GM12878 (cell line): ENCODE measurements at regions not wholly inside any gene's neighbourhood (a gene's known extent, or its start where the extent isn't known, plus 50 kb on each side); places are given as distances from the start of the nearest gene placed in this dataset.

ENCODE experiments used
- ATAC-seq: fragments of 200-7000 bp; cut with Tn5 transposase; 3 replicates; pipeline ENCODE4 v1.9.1; 2020; ENCODE audit warnings: mild to moderate bottlenecking, moderate library complexity
- BruUV-seq: library from RNA; stranded (reverse); fragments of 400-500 nt; replicated peaks from 2 replicates; lab custom pipeline; 2021; lab: Mats Ljungman, UMichigan
- CTCF ChIA-PET: fragments of 300-600 bp; sonication (Branson Sonifier 250); formaldehyde crosslinking; extraction: SDS; loops from one replicate; lab custom pipeline; 2021; ENCODE audit warnings: inconsistent platforms; lab: Yijun Ruan, JAX
- POLR2A ChIA-PET: fragments of 350-600 bp; formaldehyde crosslinking; extraction: SDS; loops from one replicate; lab custom pipeline; 2021; ENCODE audit warnings: inconsistent platforms; lab: Charles Lee
- RAD21 ChIA-PET: fragments of 300-600 bp; sonication (Branson Sonifier 250); formaldehyde crosslinking; loops from one replicate; lab custom pipeline; 2023; ENCODE audit warnings: antibody characterized with exemption; ENCODE audit not compliant: unreplicated experiment; lab: Charles Lee
- SMC1A ChIA-PET: fragments of 300-600 bp; sonication (Branson Sonifier 250); formaldehyde crosslinking; loops from one replicate; lab custom pipeline; 2023; ENCODE audit not compliant: unreplicated experiment, uncharacterized antibody; lab: Charles Lee
- DNase-seq: peaks from one replicate; pipeline ENCODE4 v3.0.0-alpha.2; 2011; ENCODE audit warnings: low read depth, low spot score
- FAIRE-seq: peaks from 3 replicates; lab custom pipeline; 2011; peaks lifted over from hg19 to GRCh38; lab: Jason Lieb, UNC
- H2AFZ ChIP-seq: 2 replicates; pipeline ENCODE4 v1.6.0; 2011; ENCODE audit warnings: low read depth, low read length, control low read depth; ENCODE audit not compliant: control insufficient read depth
- H3K27ac ChIP-seq: 2 replicates; pipeline ENCODE4 v1.5.1; 2011; ENCODE audit warnings: control low read depth; ENCODE audit not compliant: control insufficient read depth, insufficient read depth
- H3K27me3 ChIP-seq, 2 experiments: replicated peaks in 1 of 2; 2 replicates each; pipeline versions ENCODE4 v1.6.0 to v1.6.1; 2011; ENCODE audit warnings: low read length in 1 of 2; ENCODE audit not compliant: control insufficient read depth in 2 of 2, insufficient read depth in 2 of 2
- H3K36me3 ChIP-seq, 2 experiments: 2 replicates each; pipeline ENCODE4 v1.5.1; 2011; ENCODE audit warnings: low read length in 1 of 2; ENCODE audit not compliant: control insufficient read depth in 2 of 2, insufficient read depth in 2 of 2
- H3K4me1 ChIP-seq: 2 replicates; pipeline ENCODE4 v1.6.1; 2011; ENCODE audit warnings: mild to moderate bottlenecking, low read length, moderate library complexity, mixed read lengths; ENCODE audit not compliant: control insufficient read depth, insufficient read depth
- H3K4me2 ChIP-seq: 2 replicates; pipeline ENCODE4 v1.6.0; 2011; ENCODE audit warnings: control low read depth; ENCODE audit not compliant: control insufficient read depth, insufficient read depth
- H3K4me3 ChIP-seq: fragments of 200-600 bp; sonication (generic); 2 replicates; pipeline ENCODE4 v1.5.1; 2016
- H3K79me2 ChIP-seq: 2 replicates; pipeline ENCODE4 v1.6.0; 2011; ENCODE audit warnings: low read length; ENCODE audit not compliant: control insufficient read depth, insufficient read depth
- H3K9ac ChIP-seq: 2 replicates; pipeline ENCODE4 v1.8.0; 2011; ENCODE audit warnings: low read length, control low read depth, mixed read lengths; ENCODE audit not compliant: control insufficient read depth, insufficient read depth
- H3K9me3 ChIP-seq: replicated peaks from 3 replicates; pipeline ENCODE4 v1.5.1; 2011; ENCODE audit warnings: mild to moderate bottlenecking, low read length; ENCODE audit not compliant: control insufficient read depth, insufficient read depth
- H4K20me1 ChIP-seq: 2 replicates; pipeline ENCODE4 v1.6.0; 2011; ENCODE audit not compliant: control insufficient read depth, insufficient read depth
- BRCA1 ChIP-seq: IDR thresholded peaks from 2 replicates; pipeline ENCODE4 v1.6.1; 2011; ENCODE audit warnings: low read depth, low read length, improper control_type of control experiment
- CBX3 ChIP-seq: fragments of 200-600 bp; sonication (generic); IDR thresholded peaks from 2 replicates; pipeline ENCODE4 v1.6.1; 2016; ENCODE audit warnings: low read depth, borderline replicate concordance
- CREM ChIP-seq: IDR thresholded peaks from 2 replicates; pipeline ENCODE4 v1.6.1; 2014; ENCODE audit warnings: antibody characterized with exemption, low read depth
- HSF1 ChIP-seq: fragments of 150-350 bp; IDR thresholded peaks from 2 replicates; pipeline ENCODE4 v1.6.1; 2014; ENCODE audit warnings: mild to moderate bottlenecking, low read depth, low read length
- IKZF1 ChIP-seq: fragments of 450-650 bp; conservative IDR thresholded peaks from 2 replicates; pipeline ENCODE4 v1.6.1; 2017; ENCODE audit warnings: antibody characterized with exemption, mild to moderate bottlenecking
- JUND ChIP-seq: IDR thresholded peaks from 2 replicates; pipeline ENCODE4 v1.6.1; 2012; ENCODE audit warnings: low read depth, mild to moderate bottlenecking, low read length, improper control_type of control experiment, moderate library complexity
- MAX ChIP-seq: IDR thresholded peaks from 2 replicates; pipeline ENCODE4 v1.6.1; 2012; ENCODE audit warnings: low read depth, low read length, improper control_type of control experiment
- MTA2 ChIP-seq: fragments of 450-650 bp; IDR thresholded peaks from 2 replicates; pipeline ENCODE4 v1.6.1; 2016; ENCODE audit warnings: low read depth, mild to moderate bottlenecking, moderate library complexity
- MYB ChIP-seq: fragments of 150-350 bp; IDR thresholded peaks from 2 replicates; pipeline ENCODE4 v1.6.1; 2014; ENCODE audit warnings: mild to moderate bottlenecking, low read depth, low read length, borderline replicate concordance
- PAX5 ChIP-seq: IDR thresholded peaks from 2 replicates; pipeline ENCODE4 v1.6.1; 2011; ENCODE audit warnings: low read depth, low read length, borderline replicate concordance
- PBX3 ChIP-seq: IDR thresholded peaks from 2 replicates; pipeline ENCODE4 v1.6.1; 2011; ENCODE audit warnings: mild to moderate bottlenecking, low read depth, low read length, moderate library complexity; ENCODE audit not compliant: insufficient replicate concordance
- PML ChIP-seq: IDR thresholded peaks from 2 replicates; pipeline ENCODE4 v1.6.1; 2012; ENCODE audit warnings: low read length, inconsistent platforms
- POLR2AphosphoS2 ChIP-seq: IDR thresholded peaks from 2 replicates; pipeline ENCODE4 v1.6.1; 2011; ENCODE audit warnings: low read depth, mild to moderate bottlenecking, low read length, improper control_type of control experiment, moderate library complexity
- SIX5 ChIP-seq: IDR thresholded peaks from 2 replicates; pipeline ENCODE4 v1.6.1; 2011; ENCODE audit warnings: mild to moderate bottlenecking, low read depth, low read length, moderate library complexity; ENCODE audit not compliant: severe bottlenecking
- SMC3 ChIP-seq: IDR thresholded peaks from 2 replicates; pipeline ENCODE4 v1.6.1; 2011; ENCODE audit warnings: low read length, improper control_type of control experiment, borderline replicate concordance
- SUPT20H ChIP-seq: IDR thresholded peaks from 2 replicates; pipeline ENCODE4 v1.6.1; 2011; ENCODE audit warnings: low read depth, mild to moderate bottlenecking, low read length, moderate library complexity, borderline replicate concordance; ENCODE audit not compliant: control insufficient read depth
- WGBS: methylation state at CpG from one replicate; pipeline ENCODE4 v1.1.6; 2016; ENCODE audit warnings: low lambda C conversion rate; ENCODE audit not compliant: insufficient replicate concordance, insufficient coverage; ENCODE audit errors: missing lambda C conversion rate; 5-methylcytosine and 5-hydroxymethylcytosine counted together
- in situ Hi-C: fragments of 300-500 bp; cut with MboI; formaldehyde crosslinking; loops from 9 replicates; pipeline ENCODE4 v1.14.3; 2018; ENCODE audit warnings: mixed read lengths
- intact Hi-C: fragments of 100-400 bp; cut with micrococcal nuclease; formaldehyde crosslinking; loops from one replicate; pipeline ENCODE4 v1.14.2; 2022; ENCODE audit not compliant: unreplicated experiment

- ChIA-PET POLR2A (no interaction called here), SMC1A (no interaction called here)
These were observed 78.4 kb downstream of the ITM2A start for GRCh38 chrX:79288733-79289132.

GRCh38 chrX:79287724-79288123 lies 79.4 kb downstream of the ITM2A start:
- in situ Hi-C loops = no loop called here
- ChIA-PET SMC1A (interaction anchor here (1.1 to 2.2 kb wide), 2 partner anchors 8 to 14 kb away, joined by 4 to 7 read pairs; no protein-coding TSS in a partner anchor), RAD21 (no interaction called here), CTCF (no interaction called here)
- ATAC-seq (no peak), FAIRE-seq (no peak), DNase-seq (no peak)
- H3K79me2 ChIP-seq = no peaks in the 10 kb centered on the region
- no peaks in the 10 kb centered on the region; the same call in 1 of the 3 replicates for H3K9me3 ChIP-seq
- no peak overlapping the region for H2AFZ ChIP-seq
- H3K27ac ChIP-seq = no peak overlapping the region
- H3K4me2 ChIP-seq = no peak overlapping the region
- H3K27me3 ChIP-seq = no peaks in the 10 kb centered on the region
- WGBS = 0% methylated on average over 1 of the region's 1 CpG
- no TSS peak for BruUV-seq
- no peaks in the 10 kb centered on the region for H4K20me1 ChIP-seq
- no peak overlapping the region for H3K4me3 ChIP-seq
- no peak overlapping the region for H3K9ac ChIP-seq
- no peaks in the 10 kb centered on the region for H3K36me3 ChIP-seq
- TF ChIP-seq SMC3 = no peak
- no peak for TF ChIP-seq SUPT20H
- TF ChIP-seq CREM = no peak
- no peak for TF ChIP-seq PBX3
- TF ChIP-seq CBX3 = no peak
- no peak for TF ChIP-seq PAX5
- TF ChIP-seq JUND = no peak
- TF ChIP-seq MTA2 = no peak
- TF ChIP-seq PML = no peak
- no peak for TF ChIP-seq HSF1
- no peak for TF ChIP-seq IKZF1
- TF ChIP-seq, all 136 proteins: peak for 0
- POLR2A ChIA-PET = no interaction called here
- no peaks in the 10 kb centered on the region for H3K4me1 ChIP-seq
- intact Hi-C loops = no loop called here

More at GRCh38 chrX:79288733-79289132, 78.4 kb downstream of the ITM2A start:
- H4K20me1 ChIP-seq = no peaks in the 10 kb centered on the region
- no TSS peak for BruUV-seq
- in situ Hi-C loops = no loop called here
- no peak for ATAC-seq
- no peak overlapping the region for H3K27ac ChIP-seq
- H3K4me3 ChIP-seq = no peak overlapping the region
- no peak overlapping the region for H2AFZ ChIP-seq
- no peak for DNase-seq
- no peaks in the 10 kb centered on the region for H3K36me3 ChIP-seq
- 23% methylated on average over 3 of the region's 3 CpGs for WGBS
- no peaks in the 10 kb centered on the region for H3K4me1 ChIP-seq
- ChIA-PET CTCF (no interaction called here), RAD21 (no interaction called here)
- intact Hi-C loops = no loop called here
- no peaks in the 10 kb centered on the region for H3K9me3 ChIP-seq
- H3K9ac ChIP-seq = no peak overlapping the region
- no peaks in the 10 kb centered on the region for H3K79me2 ChIP-seq
- H3K27me3 ChIP-seq = no peaks in the 10 kb centered on the region
- H3K4me2 ChIP-seq = no peak overlapping the region
- TF ChIP-seq SIX5 = no peak
- no peak for TF ChIP-seq MYB
- TF ChIP-seq POLR2AphosphoS2 = no peak
- no peak for TF ChIP-seq MAX
- no peak for TF ChIP-seq BRCA1
- no peak for FAIRE-seq
